Colonic mucosa (tissue), 4 donors: ENCODE measurements at regions not wholly inside any gene's neighbourhood (a gene's known extent, or its start where the extent isn't known, plus 50 kb on each side); places are given as distances from the start of the nearest gene placed in this dataset.
"Not testable (repeated sequence)": the region's sequence is repeated elsewhere in the genome, so short reads cannot be mapped to it uniquely, and the experiment has no call there.

Source experiments
- DNase-seq: peaks from one replicate; pipeline ENCODE4 v3.0.0-alpha.2; 2020
- H3K27ac ChIP-seq: fragments of 200-600 bp; one replicate; pipeline ENCODE4 v1.8.0; 2021
- H3K27me3 ChIP-seq: fragments of 200-600 bp; one replicate; pipeline ENCODE4 v1.8.0; 2021
- H3K36me3 ChIP-seq: fragments of 200-600 bp; one replicate; pipeline ENCODE4 v1.8.0; 2021
- H3K4me1 ChIP-seq: fragments of 200-600 bp; one replicate; pipeline ENCODE4 v1.8.0; 2021; ENCODE audit warnings: mild to moderate bottlenecking
- H3K4me3 ChIP-seq: fragments of 200-600 bp; one replicate; pipeline ENCODE4 v1.8.0; 2021
- H3K9ac ChIP-seq, 2 donors: one replicate each; pipeline ENCODE4 v1.7.0; 2013; ENCODE audit warnings: control low read depth in 2 of 2, low read depth in 2 of 2, low read length in 2 of 2
- H3K9me3 ChIP-seq: fragments of 200-600 bp; one replicate; pipeline ENCODE4 v1.8.0; 2021
- CTCF ChIP-seq: fragments of 200-600 bp; IDR thresholded peaks from one replicate; pipeline ENCODE4 v1.8.0; 2022; ENCODE audit warnings: antibody characterized with exemption, mild to moderate bottlenecking
- intact Hi-C: fragments of 100-400 bp; cut with DNase I; formaldehyde crosslinking; loops from one replicate; pipeline ENCODE4 v1.14.1; 2022
- donor health status: healthy.
- donor health status: DM: no; HTN: no; CAD: no.
- donor health status: DM: no; HTN: no; CAD: no.

- H3K4me3 ChIP-seq = no peak overlapping the region
- TF ChIP-seq CTCF = no peak
- no peaks in the 10 kb centered on the region for H3K9me3 ChIP-seq
- no peak for DNase-seq
- H3K4me1 ChIP-seq = no peaks in the 10 kb centered on the region
- H3K9ac ChIP-seq = no peak overlapping the region
- intact Hi-C loops = no loop called here
- no peak overlapping the region for H3K27ac ChIP-seq
- H3K36me3 ChIP-seq = no peaks in the 10 kb centered on the region
- no peaks in the 10 kb centered on the region for H3K27me3 ChIP-seq
These were observed 549.5 kb downstream of the NTRK3 start for GRCh38 chr15:87707071-87707470.

GRCh38 chr15:87706001-87706400 is 550.5 kb downstream of the NTRK3 start:
- H3K4me3 ChIP-seq = no peak overlapping the region
- no peaks in the 10 kb centered on the region for H3K9me3 ChIP-seq
- no peaks in the 10 kb centered on the region for H3K36me3 ChIP-seq
- TF ChIP-seq CTCF = no peak
- no peak for DNase-seq
- H3K27me3 ChIP-seq = no peaks in the 10 kb centered on the region
- no peak overlapping the region for H3K27ac ChIP-seq
- H3K4me1 ChIP-seq = no peaks in the 10 kb centered on the region
- H3K9ac ChIP-seq = no peak overlapping the region
- intact Hi-C loops = no loop called here

- DNase-seq = no peak
- no peak overlapping the region for H3K27ac ChIP-seq
- TF ChIP-seq CTCF = no peak
- no peaks in the 10 kb centered on the region for H3K9me3 ChIP-seq
- H3K4me1 ChIP-seq = no peaks in the 10 kb centered on the region
- H3K9ac ChIP-seq = no peak overlapping the region
- H3K36me3 ChIP-seq = no peaks in the 10 kb centered on the region
- intact Hi-C loops = no loop called here
- H3K4me3 ChIP-seq = no peak overlapping the region
- no peaks in the 10 kb centered on the region for H3K27me3 ChIP-seq
These were observed 552.3 kb downstream of the NTRK3 start for GRCh38 chr15:87704276-87704675.

- no peak for DNase-seq
- Histone ChIP-seq H3K4me3 (no peak overlapping the region), H3K9ac (no peak overlapping the region), H3K27me3 (no peaks in the 10 kb centered on the region), H3K27ac (no peak overlapping the region), H3K4me1 (no peaks in the 10 kb centered on the region), H3K9me3 (no peaks in the 10 kb centered on the region), H3K36me3 (no peaks in the 10 kb centered on the region)
- TF ChIP-seq CTCF = no peak
- intact Hi-C loops = no loop called here
These were observed 553.0 kb downstream of the NTRK3 start for GRCh38 chr15:87703327-87704111.

GRCh38 chr15:87702270-87702669 is 554.3 kb downstream of the NTRK3 start:
- DNase-seq = no peak

GRCh38 chr15:87698467-87698866 is 558.1 kb downstream of the NTRK3 start:
- DNase-seq, H3K36me3 ChIP-seq, intact Hi-C loops: not testable (repeated sequence)

More at GRCh38 chr15:87702270-87702669, 554.3 kb downstream of the NTRK3 start:
- H3K27me3 ChIP-seq = no peaks in the 10 kb centered on the region
- no peak for TF ChIP-seq CTCF
- no peak overlapping the region for H3K9ac ChIP-seq
- intact Hi-C loops = no loop called here
- H3K36me3 ChIP-seq = no peaks in the 10 kb centered on the region
- no peaks in the 10 kb centered on the region for H3K4me1 ChIP-seq
- no peak overlapping the region for H3K27ac ChIP-seq
- H3K4me3 ChIP-seq = no peak overlapping the region
- no peaks in the 10 kb centered on the region for H3K9me3 ChIP-seq

More at GRCh38 chr15:87698467-87698866, 558.1 kb downstream of the NTRK3 start:
- not testable (repeated sequence) for H3K9me3 ChIP-seq, H3K4me3 ChIP-seq, H3K27ac ChIP-seq, H3K4me1 ChIP-seq, H3K27me3 ChIP-seq, H3K9ac ChIP-seq
